ENCODE measurements at regions not wholly inside any gene's neighbourhood (a gene's known extent, or its start where the extent isn't known, plus 50 kb on each side); places are given as distances from the start of the nearest gene placed in this dataset.

GRCh38 chr4:38323141-38323641, 340.8 kb upstream of the KLF3 start:
- no peak for TF ChIP-seq CTCF (IDR thresholded peaks at IDR 0.05; ENCODE audit: control extremely low read depth in 1 of 3, insufficient read depth in 1 of 3, low read depth in 1 of 3, low read length in 3 of 3)
- TF ChIP-seq HDAC2 (IDR thresholded peaks at IDR 0.05; ENCODE audit: borderline replicate concordance in 1 of 2, low read depth in 2 of 2, low read length in 2 of 2): no peak
- TF ChIP-seq TAF1 (IDR thresholded peaks at IDR 0.05; ENCODE audit: low read depth, low read length): no peak
- no peak for TF ChIP-seq CHD2 (IDR thresholded peaks at IDR 0.05; ENCODE audit: low read length)
- TF ChIP-seq POLR2A (IDR thresholded peaks at IDR 0.05; ENCODE audit: control extremely low read depth in 1 of 2, low read depth in 2 of 2, low read length in 2 of 2): peak; percentile 30 to 52
- TF ChIP-seq E2F6 (IDR thresholded peaks at IDR 0.05): no peak
- no peak for TF ChIP-seq SP2 (IDR thresholded peaks at IDR 0.05; ENCODE audit: low read length)
- no peak for TF ChIP-seq FOSL1 (IDR thresholded peaks at IDR 0.05; ENCODE audit: insufficient read depth, low read depth, low read length)
- TF ChIP-seq POLR2AphosphoS5 (IDR thresholded peaks at IDR 0.05; ENCODE audit: low read depth, low read length): peak; percentile 51; the same call in 1 of the 2 replicates
- TF ChIP-seq GTF2F1 (IDR thresholded peaks at IDR 0.05; ENCODE audit: borderline replicate concordance, low read depth, low read length): no peak
- TF ChIP-seq EZH2 (IDR thresholded peaks at IDR 0.05; ENCODE audit: low read depth, low read length, severe bottlenecking): no peak
- no peak for TF ChIP-seq PHF8 (conservative IDR thresholded peaks at IDR 0.05; ENCODE audit: low read depth, low read length)
